Anterior cingulate cortex (tissue), 58 donors: ENCODE measurements at regions not wholly inside any gene's neighbourhood (a gene's known extent, or its start where the extent isn't known, plus 50 kb on each side); places are given as distances from the start of the nearest gene placed in this dataset.

Experiments used
- DNase-seq, 58 donors: peaks; one replicate each; lab custom pipeline; 2025; lab: John Stamatoyannopoulos, UW

DNA sequence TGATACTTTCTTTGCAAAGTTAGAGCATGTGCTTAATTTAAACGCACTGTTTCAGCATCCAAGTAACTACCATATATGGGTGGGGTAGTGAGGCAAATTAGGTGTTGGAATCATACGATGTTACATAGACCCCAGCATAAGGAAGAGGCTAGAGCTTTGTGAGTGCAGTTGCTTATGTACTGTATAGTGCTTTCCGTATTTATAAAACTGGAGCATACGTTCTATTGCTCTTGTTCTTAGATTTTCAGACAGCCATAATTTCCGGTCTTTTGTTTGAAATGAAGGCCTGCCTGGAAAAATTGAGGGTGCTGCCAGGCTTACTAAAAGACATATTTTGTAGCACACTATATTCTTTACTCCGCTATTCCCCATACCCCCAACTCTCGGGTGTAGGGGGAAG, 335.7 kb downstream of the FOXG1 start:
- no peak for DNase-seq

DNA sequence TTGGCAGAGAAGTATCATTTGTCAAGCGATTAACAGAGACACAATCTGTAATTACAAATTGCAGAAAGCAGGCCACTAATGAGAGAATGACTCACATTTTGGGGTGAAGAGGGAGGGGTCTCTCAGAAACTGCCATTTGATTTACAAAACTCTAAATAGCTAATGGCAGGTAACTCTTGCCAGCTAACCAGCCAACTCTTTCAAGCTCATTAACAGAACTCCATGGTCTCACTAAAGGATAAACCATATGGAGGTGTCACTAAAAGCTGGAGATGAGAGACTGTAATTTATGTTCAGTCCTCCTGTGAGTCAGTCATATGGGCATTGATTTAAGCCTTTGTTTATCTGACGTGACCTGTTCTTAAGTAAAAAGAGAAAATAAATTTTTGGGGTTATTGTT, 336.4 kb downstream of the FOXG1 start:
- no peak for DNase-seq

DNA sequence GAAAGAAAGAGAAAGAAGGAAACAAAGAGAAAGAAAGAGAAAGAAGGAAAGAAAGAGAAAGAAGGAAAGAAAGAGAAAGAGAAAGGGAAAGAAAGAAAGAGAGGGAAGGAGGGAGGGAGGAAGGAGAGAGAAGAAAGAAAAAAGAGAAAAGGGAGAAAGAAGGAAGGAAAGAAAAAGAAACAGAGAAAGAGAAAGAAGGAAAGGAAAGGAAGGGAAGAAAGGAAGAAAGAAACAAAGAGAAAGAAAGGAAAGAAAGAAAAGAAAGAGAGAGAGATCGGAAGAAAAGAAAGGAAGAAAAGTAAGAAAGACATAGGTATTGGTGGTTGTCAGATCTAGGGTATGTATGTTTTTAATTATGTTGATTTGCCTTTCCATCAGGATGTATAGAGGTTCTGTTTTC, 342.3 kb downstream of the FOXG1 start:
- no peak for DNase-seq

DNA sequence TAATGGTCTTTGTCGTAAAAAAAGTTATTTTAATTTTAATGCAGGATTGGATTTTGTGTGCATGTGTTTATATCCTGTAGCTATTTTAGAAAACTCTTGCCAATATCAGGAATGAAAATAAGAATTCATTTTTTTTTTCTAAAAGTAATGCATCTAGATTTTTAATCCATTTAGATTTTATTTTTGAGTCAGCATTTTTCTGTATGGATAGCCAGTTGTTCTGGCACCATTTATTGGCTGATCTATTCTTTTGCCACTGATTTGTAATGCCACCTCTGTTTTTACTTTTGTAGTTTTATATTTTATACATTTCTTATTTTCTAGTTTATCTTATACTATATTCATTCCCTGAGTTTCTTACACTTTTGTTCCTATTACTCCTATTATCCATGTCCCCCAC, 343.0 kb downstream of the FOXG1 start:
- DNase-seq: no peak

DNA sequence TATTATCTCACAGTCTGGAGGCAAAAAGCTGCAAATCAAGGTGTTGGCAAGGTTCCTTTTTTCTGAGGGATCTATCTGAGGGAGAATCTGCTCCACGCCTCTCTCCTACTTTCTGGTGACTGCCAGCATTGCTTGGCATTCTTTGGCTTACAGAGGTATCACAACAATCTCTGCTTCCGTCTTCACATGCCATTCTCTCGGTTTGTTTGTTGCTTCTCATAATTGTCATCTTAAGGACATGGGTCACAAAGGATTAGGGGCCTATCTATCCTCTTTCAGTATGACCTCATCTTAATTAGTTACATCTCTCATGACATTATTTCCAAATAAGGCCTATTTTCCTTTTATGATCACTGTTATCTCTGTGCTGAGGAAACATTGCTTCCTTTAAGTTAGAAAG, 345.0 kb downstream of the FOXG1 start:
- no peak for DNase-seq

DNA sequence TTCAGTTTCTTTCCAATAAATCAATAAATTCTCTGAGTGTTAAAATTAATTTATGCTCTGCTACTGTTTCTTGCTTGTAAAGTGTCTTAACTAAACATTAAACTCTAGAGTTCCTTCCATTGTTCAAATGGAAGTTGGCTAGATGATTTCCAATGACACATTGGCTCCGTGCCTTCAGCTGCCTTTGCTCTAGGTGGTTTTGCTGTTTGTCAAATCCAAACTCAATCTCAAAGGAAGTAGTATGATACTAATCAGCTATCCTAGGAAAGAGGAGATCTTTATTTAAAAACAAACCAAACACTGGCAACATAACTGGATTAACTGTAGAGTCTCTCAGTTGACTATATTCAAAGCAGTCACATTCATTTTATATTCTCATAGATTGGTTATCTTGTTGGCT, 356.4 kb downstream of the FOXG1 start:
- no peak for DNase-seq

DNA sequence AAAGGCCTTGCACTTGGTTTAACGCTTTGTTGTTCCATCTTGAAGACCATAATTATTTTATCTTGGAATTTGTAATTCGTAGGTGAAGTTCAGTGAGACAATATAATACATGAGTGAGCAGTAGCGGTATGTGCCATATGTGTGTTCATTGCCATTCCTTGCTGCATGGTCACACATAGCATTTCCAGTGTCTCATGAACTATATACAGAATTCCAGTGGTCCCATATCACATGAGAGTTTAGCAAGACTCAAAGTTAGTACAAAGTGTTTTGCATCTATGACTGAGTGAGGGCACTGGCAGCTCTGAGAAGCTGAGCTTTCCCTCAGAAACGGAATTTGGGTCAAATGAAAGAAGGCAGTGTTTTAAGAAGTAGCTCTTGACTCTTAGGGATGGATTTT, 359.8 kb downstream of the FOXG1 start:
- no peak for DNase-seq

DNA sequence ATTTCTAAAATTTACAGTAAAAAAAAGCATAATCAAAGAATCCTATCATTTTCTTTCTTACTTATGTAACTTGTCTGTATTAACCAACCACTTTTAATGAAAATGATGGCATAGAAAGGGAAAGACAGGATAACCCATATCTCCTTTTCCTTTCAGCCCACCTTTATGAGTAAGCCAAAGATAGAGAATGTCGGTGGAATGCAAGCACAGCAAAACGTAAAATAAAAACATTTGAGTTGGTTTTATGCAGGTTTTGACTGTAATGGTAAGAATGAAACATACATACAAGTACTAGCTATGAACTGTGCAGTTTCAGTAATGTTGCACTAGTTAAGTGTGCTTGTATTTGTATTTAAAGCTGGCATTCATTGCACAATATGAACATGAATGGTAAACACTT, 360.3 kb downstream of the FOXG1 start:
- DNase-seq: no peak

DNA sequence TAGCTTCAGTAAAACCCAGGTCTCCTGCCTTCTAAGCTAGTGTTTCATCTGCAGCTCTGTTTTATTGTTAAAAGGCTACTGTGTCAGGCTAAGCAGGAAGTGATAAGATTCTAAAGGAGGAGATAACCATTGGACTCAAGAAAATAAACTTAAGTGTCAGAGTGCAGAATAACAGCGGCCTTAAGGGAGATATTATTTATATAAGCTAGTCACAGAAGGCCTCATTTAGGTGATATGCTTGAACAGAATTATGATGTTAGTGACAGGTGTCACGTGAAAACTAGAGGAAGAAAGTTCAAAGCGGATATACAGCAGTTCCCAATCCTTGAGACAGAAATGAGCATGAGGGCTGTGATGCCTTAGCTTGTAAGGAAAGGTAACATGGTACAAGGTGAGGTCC, 373.4 kb downstream of the FOXG1 start:
- DNase-seq: no peak

DNA sequence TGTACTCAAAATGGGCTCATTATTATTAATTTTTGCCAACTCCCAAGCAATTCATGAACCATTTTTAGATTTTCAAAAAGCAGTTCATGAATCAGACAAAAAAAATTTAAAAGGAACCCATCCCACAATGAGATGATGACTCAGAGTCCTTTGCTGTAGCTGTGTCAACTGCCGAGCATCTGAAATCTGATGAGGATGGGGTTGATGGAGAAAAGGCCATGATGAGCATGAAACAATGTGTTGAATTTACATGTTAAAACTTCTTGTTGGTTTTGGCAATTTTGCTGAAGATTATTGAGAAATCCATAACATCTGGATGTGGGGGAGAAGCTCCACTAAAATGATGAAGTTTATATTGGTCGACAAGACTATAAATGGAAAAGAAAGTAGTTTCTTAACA, 378.0 kb downstream of the FOXG1 start:
- peak in 1 of 58 donors; percentile 10 for DNase-seq

DNA sequence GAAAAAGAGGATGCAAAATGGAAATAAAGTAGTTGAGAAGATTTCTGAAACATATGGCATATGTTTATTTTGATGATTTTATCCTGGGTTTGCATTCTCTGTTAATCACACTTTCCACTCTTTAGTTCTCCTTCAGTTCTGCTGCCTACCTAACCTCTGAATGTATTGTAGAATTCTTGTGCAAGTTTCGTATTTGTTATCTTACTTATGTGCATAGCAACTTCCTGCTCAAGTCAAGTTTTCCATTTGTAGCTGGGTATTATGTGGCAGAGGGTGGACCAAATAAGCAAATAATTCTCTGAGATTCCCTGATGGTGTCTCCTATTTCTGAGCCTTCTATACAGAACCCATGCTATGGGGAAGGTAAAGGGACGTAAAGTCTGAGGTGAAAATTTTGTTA, 381.6 kb downstream of the FOXG1 start:
- DNase-seq: no peak

DNA sequence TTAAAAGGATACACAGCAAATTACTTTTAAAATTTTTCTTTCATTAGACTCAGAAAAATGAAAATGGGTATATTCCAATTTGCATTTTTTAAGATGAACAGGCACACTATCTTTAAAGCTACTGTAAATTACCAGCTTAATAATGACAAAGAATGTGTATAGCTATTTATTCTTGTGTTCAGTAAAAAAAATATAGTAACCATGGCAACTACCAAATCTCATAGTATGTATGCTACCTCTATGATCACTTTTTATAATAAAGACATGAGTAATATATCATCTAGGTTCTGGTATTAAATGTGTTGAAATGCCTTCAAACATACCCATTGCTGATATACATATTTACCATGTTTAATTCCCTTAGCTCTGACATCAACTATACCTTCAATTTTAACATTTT, 383.2 kb downstream of the FOXG1 start:
- DNase-seq: no peak

DNA sequence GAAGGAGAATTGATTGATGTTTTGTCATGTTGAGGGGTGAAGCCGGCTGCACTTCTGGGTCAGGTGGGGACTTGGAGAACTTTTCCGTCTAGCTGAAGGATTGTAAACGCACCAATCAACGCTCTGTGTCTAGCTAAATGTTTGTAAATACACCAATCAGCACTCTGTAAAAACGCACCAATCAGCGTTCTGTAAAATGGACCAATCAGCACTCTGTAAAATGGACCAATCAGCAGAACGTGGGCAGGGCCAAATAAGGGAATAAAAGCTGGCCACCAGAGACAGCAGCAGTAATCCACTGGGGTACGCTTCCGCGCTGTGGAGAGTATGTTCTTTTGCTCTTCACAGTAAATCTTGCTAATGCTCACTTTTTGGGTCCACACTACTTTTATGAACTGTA, 384.1 kb downstream of the FOXG1 start:
- no peak for DNase-seq

DNA sequence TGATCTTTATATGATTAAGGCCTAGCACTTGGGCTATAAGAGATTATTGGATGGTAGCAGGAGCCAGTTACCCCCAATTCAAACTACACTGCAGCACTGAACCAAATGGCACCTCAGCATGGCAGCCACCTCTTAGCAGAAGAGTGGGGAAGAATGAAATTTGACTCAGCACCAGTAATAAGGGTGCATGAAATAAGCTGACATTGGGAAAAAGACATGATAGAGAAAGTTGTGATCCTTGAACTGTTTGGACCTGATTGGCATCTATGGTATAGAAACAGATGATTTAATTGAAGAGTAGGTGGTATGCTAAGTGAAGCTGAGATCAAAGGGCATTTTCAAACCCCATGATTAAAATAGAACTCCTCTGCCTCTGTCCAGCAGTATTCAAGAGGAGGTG, 389.5 kb downstream of the FOXG1 start:
- no peak for DNase-seq

DNA sequence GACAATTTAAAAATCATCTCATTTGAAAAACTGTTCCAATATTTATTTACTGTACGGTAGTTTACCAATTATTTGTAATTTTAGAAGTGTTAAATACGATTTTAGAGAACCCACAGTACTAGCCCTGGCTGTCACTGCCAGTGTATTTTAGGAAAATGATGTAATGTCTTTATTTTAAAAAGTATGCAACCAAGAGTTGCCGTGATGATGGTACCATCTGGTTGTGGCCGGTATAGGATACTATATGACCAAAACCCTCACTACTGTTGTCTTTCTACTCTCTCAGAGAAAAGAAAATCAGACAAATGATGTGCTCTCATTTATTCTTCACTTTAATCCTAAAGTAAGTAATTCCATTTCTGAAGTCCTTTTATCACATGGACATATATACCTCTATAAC, 395.0 kb downstream of the FOXG1 start:
- no peak for DNase-seq

DNA sequence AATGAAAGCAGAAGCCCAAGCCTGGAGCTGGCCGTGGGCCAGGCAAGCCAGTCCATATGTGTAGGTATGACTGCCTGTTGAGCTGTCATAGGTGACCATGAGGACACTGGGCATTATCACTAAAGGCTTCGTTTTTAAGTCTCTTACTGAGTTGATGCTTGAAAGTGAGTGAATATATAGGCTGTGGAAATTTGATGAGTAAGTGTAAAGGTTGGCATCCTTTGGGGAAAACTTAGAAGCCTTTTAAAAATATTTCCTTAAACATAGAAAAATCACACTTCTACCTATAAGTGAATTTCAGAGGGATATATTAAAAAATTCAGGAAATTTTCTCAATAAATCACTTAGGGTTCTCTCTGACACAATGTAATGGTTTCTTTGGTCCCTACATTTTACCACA, 396.5 kb downstream of the FOXG1 start:
- DNase-seq: no peak

DNA sequence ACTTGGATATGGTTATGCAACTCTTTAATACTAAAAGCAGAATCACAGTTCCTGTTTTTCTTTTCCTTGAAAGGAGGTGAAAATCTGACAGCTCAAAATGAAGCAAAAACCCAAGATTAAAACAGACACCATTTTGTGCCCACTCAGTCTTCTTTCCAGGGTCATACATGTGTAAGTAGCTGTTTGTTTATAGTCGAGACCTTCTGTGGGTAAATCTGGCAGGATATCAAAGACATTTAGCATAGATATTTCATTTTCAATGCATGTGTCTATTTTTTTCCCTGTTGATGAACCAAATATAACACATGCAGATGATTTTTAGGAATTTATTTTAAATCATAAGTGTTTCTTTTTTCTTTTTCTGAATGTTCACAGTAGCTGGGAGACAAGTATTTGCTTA, 398.8 kb downstream of the FOXG1 start:
- no peak for DNase-seq

DNA sequence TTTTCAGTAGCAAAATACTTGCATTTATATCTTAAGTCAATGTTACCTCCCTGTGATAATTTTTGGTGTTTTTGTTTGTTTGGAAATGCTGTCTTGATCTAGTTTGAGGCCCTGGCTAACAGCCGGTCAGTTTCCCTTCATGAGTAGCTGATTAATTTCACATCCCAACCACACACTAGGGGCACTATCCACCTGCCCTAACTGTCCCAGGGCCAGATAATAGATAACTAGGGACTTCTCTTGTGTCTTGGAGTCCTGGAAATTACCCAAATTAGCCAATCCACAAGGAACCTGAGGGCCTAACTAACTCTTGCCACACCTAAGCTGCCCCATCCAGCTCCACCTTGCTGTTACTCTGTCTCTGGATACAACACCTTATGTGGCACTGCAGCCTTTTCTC, 399.9 kb downstream of the FOXG1 start:
- no peak for DNase-seq

DNA sequence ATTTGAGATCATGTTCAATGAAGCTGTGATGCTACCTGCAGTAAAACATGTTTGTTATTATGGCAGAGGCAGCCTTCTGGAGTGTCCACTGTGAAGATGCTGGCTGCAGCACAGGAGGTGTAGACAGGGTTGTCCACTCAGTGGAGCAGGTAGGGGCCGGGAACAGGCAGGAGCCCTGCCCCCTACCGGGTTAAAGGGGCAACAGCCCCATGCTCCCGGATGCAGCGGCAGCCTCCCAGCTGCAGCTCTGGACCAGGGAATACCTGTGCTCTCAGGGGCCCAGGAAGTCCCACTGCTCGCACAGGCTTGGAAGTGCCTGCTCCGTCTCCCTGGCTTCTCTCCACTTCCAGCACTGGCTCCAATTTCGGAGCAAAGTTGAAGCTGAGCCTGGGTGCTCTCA, 401.6 kb downstream of the FOXG1 start:
- DNase-seq: no peak

DNA sequence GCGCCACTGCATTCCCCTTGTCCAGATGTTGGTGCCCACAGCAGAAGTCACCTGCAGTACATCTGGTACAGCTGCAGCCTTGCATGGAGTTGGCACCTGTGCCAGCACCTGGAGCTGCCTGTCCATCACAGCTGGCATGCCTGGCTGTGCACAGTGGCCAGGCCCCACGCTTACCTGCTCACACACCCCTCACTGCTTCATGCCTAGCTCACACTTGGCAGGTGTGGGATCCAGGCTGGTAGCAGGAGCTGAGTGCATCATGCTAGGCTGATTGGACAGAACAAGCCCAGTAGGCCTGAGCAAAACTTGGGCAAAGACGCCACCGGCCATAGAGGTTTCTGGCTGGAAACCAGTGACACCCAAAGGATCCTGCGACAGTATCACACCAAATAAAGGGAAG, 402.8 kb downstream of the FOXG1 start:
- DNase-seq: no peak

DNA sequence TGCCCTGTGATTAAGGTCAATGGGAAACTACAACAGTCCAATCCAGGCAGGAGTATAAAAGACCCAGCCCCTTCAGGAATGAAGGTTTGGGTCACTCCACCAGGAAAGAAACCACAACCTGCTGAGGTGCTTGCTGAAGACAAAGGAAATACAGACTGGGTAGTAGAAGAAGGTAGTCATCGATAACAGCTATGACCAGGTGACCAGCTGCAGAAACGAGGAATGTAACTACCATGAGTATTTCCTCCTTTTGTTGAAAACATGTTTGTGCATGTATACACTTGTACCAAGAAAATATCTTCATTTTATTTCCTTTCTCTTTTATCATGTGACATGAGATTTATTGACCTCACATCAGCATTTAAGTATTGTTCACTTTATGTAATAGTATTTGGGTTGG, 409.1 kb downstream of the FOXG1 start:
- DNase-seq: no peak

DNA sequence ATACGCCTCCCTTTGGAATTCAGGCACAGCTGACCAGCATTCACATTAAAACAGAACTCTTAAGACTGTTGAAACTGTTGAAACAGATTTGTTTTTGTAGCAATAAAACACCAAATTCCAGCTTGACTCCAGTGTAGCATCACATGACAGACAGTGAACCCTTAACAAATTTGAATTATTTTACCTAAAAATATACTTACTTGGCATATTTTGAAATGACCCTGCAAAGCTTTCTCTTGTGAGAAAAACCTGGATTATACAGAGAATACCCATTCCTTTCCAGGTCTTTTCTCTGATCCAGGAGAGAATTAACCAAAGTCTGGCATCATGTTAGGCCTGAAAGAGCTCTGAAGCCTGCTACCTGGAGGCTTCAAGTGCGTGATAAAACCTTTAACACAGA, 410.3 kb downstream of the FOXG1 start:
- DNase-seq: no peak

DNA sequence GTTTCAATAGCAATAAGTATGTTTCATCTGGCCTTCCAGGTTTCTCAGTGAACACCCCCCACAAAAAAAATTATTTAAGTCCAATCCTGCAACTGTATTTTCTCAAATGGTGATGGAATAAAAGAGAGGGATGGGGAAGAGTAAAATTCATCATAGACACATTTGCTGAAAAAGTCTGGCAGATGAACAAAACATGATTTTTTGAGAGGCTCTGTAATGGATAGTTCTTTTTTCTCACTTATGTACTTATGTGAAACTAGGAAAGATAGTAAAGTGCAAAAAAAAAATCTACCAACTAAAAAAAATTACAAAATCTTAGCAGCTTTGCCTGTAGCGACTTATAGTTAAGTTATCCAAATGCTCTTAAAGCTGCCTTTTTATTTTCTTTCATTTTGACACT, 412.4 kb downstream of the FOXG1 start:
- DNase-seq: no peak

DNA sequence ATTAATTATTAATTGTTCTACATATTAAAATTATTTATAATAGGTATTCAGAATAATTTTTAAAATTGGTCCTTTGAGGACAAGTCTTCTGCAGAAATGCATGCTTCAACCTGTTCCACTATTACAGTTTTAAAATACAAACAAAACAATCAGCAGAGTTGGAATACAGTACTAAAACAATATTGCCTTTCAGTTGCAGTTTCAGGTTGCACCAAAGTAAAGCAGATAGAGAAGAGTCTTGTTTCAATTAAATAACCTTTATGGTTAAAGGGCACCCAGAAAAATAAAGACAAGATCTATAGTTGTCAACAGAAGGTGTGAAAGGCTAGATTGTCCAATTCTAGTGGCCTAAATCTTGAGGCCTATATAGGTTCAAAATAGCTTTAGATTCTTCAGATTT, 424.5 kb downstream of the FOXG1 start:
- no peak for DNase-seq
